ENCODE measurements at regions not wholly inside any gene's neighbourhood (a gene's known extent, or its start where the extent isn't known, plus 50 kb on each side); places are given as distances from the start of the nearest gene placed in this dataset.

GRCh38 chr9:88821746-88822106, 169.5 kb upstream of the S1PR3 start:
- Histone ChIP-seq H3K4me3 (ENCODE audit: low read depth in 1 of 2, low read length in 2 of 2) (no peak overlapping the region), H3K4me1 (ENCODE audit: control insufficient read depth in 1 of 2, insufficient read depth in 2 of 2, low read length in 2 of 2) (no peaks in the 10 kb centered on the region), H3K27me3 (ENCODE audit: low read depth, low read length) (no peaks in the 10 kb centered on the region), H3K9me3 (ENCODE audit: control insufficient read depth in 1 of 2, low read length in 2 of 2) (no peaks in the 10 kb centered on the region), H3K27ac (ENCODE audit: low read length) (no peak overlapping the region), H3K36me3 (ENCODE audit: control insufficient read depth in 1 of 2, insufficient read depth in 2 of 2, low read length in 2 of 2) (no peaks in the 10 kb centered on the region)

GRCh38 chr9:88824711-88825110, 166.6 kb upstream of the S1PR3 start:
- H3K4me1 ChIP-seq (ENCODE audit: control insufficient read depth in 1 of 2, insufficient read depth in 2 of 2, low read length in 2 of 2) = no peaks in the 10 kb centered on the region
- H3K27ac ChIP-seq (ENCODE audit: low read length) = no peak overlapping the region
- H3K4me3 ChIP-seq (ENCODE audit: low read depth in 1 of 2, low read length in 2 of 2) = no peak overlapping the region
- H3K36me3 ChIP-seq (ENCODE audit: control insufficient read depth in 1 of 2, insufficient read depth in 2 of 2, low read length in 2 of 2) = no peaks in the 10 kb centered on the region
- H3K27me3 ChIP-seq (ENCODE audit: low read depth, low read length) = peaks cover 4% of the 10 kb centered on the region
- no peaks in the 10 kb centered on the region for H3K9me3 ChIP-seq (ENCODE audit: control insufficient read depth in 1 of 2, low read length in 2 of 2)

GRCh38 chr9:88826181-88826580, 165.1 kb upstream of the S1PR3 start:
- Histone ChIP-seq H3K9me3 (ENCODE audit: control insufficient read depth in 1 of 2, low read length in 2 of 2) (no peaks in the 10 kb centered on the region), H3K27me3 (ENCODE audit: low read depth, low read length) (peaks cover 4% of the 10 kb centered on the region), H3K4me3 (ENCODE audit: low read depth in 1 of 2, low read length in 2 of 2) (no peak overlapping the region), H3K36me3 (ENCODE audit: control insufficient read depth in 1 of 2, insufficient read depth in 2 of 2, low read length in 2 of 2) (no peaks in the 10 kb centered on the region), H3K27ac (ENCODE audit: low read length) (no peak overlapping the region), H3K4me1 (ENCODE audit: control insufficient read depth in 1 of 2, insufficient read depth in 2 of 2, low read length in 2 of 2) (no peaks in the 10 kb centered on the region)

GRCh38 chr9:88826771-88827181, 164.5 kb upstream of the S1PR3 start:
- peaks cover 4% of the 10 kb centered on the region for H3K27me3 ChIP-seq (ENCODE audit: low read depth, low read length)
- H3K4me1 ChIP-seq (ENCODE audit: control insufficient read depth in 1 of 2, insufficient read depth in 2 of 2, low read length in 2 of 2) = no peaks in the 10 kb centered on the region
- no peaks in the 10 kb centered on the region for H3K36me3 ChIP-seq (ENCODE audit: control insufficient read depth in 1 of 2, insufficient read depth in 2 of 2, low read length in 2 of 2)
- H3K27ac ChIP-seq (ENCODE audit: low read length) = no peak overlapping the region
- H3K9me3 ChIP-seq (ENCODE audit: control insufficient read depth in 1 of 2, low read length in 2 of 2) = no peaks in the 10 kb centered on the region
- H3K4me3 ChIP-seq (ENCODE audit: low read depth in 1 of 2, low read length in 2 of 2) = no peak overlapping the region

GRCh38 chr9:88828018-88828417, 163.2 kb upstream of the S1PR3 start:
- peaks cover 4% of the 10 kb centered on the region for H3K27me3 ChIP-seq (ENCODE audit: low read depth, low read length)
- no peak overlapping the region for H3K27ac ChIP-seq (ENCODE audit: low read length)
- no peaks in the 10 kb centered on the region for H3K9me3 ChIP-seq (ENCODE audit: control insufficient read depth in 1 of 2, low read length in 2 of 2)
- no peak overlapping the region for H3K4me3 ChIP-seq (ENCODE audit: low read depth in 1 of 2, low read length in 2 of 2)
- no peaks in the 10 kb centered on the region for H3K4me1 ChIP-seq (ENCODE audit: control insufficient read depth in 1 of 2, insufficient read depth in 2 of 2, low read length in 2 of 2)
- H3K36me3 ChIP-seq (ENCODE audit: control insufficient read depth in 1 of 2, insufficient read depth in 2 of 2, low read length in 2 of 2) = no peaks in the 10 kb centered on the region

GRCh38 chr9:88828492-88828974, 162.7 kb upstream of the S1PR3 start:
- Histone ChIP-seq H3K27ac (ENCODE audit: low read length) (no peak overlapping the region), H3K4me3 (ENCODE audit: low read depth in 1 of 2, low read length in 2 of 2) (no peak overlapping the region), H3K9me3 (ENCODE audit: control insufficient read depth in 1 of 2, low read length in 2 of 2) (no peaks in the 10 kb centered on the region), H3K36me3 (ENCODE audit: control insufficient read depth in 1 of 2, insufficient read depth in 2 of 2, low read length in 2 of 2) (no peaks in the 10 kb centered on the region), H3K4me1 (ENCODE audit: control insufficient read depth in 1 of 2, insufficient read depth in 2 of 2, low read length in 2 of 2) (no peaks in the 10 kb centered on the region), H3K27me3 (ENCODE audit: low read depth, low read length) (peaks cover 4% of the 10 kb centered on the region)

- no peak overlapping the region for H3K4me3 ChIP-seq (ENCODE audit: low read depth in 1 of 2, low read length in 2 of 2)
- H3K27ac ChIP-seq (ENCODE audit: low read length) = no peak overlapping the region
- peaks cover 4% of the 10 kb centered on the region for H3K27me3 ChIP-seq (ENCODE audit: low read depth, low read length)
- H3K4me1 ChIP-seq (ENCODE audit: control insufficient read depth in 1 of 2, insufficient read depth in 2 of 2, low read length in 2 of 2) = no peaks in the 10 kb centered on the region
- H3K36me3 ChIP-seq (ENCODE audit: control insufficient read depth in 1 of 2, insufficient read depth in 2 of 2, low read length in 2 of 2) = no peaks in the 10 kb centered on the region
- no peaks in the 10 kb centered on the region for H3K9me3 ChIP-seq (ENCODE audit: control insufficient read depth in 1 of 2, low read length in 2 of 2)
Measured at GRCh38 chr9:88829276-88829675, 162.0 kb upstream of the S1PR3 start.

- H3K36me3 ChIP-seq (ENCODE audit: control insufficient read depth in 1 of 2, insufficient read depth in 2 of 2, low read length in 2 of 2) = no peaks in the 10 kb centered on the region
- no peaks in the 10 kb centered on the region for H3K9me3 ChIP-seq (ENCODE audit: control insufficient read depth in 1 of 2, low read length in 2 of 2)
- H3K27ac ChIP-seq (ENCODE audit: low read length) = no peak overlapping the region
- peaks cover 0 to 11% of the 10 kb centered on the region in 2 donors for H3K4me1 ChIP-seq (ENCODE audit: control insufficient read depth in 1 of 2, insufficient read depth in 2 of 2, low read length in 2 of 2)
- no peak overlapping the region for H3K4me3 ChIP-seq (ENCODE audit: low read depth in 1 of 2, low read length in 2 of 2)
- H3K27me3 ChIP-seq (ENCODE audit: low read depth, low read length) = peaks cover 4% of the 10 kb centered on the region
Measured at GRCh38 chr9:88831713-88832407, 159.4 kb upstream of the S1PR3 start.

GRCh38 chr9:88833946-88834345, 157.3 kb upstream of the S1PR3 start:
- Histone ChIP-seq H3K27me3 (ENCODE audit: low read depth, low read length) (peaks cover 4% of the 10 kb centered on the region), H3K4me1 (ENCODE audit: control insufficient read depth in 1 of 2, insufficient read depth in 2 of 2, low read length in 2 of 2) (peaks cover 0 to 11% of the 10 kb centered on the region in 2 donors), H3K9me3 (ENCODE audit: control insufficient read depth in 1 of 2, low read length in 2 of 2) (no peaks in the 10 kb centered on the region), H3K27ac (ENCODE audit: low read length) (no peak overlapping the region), H3K36me3 (ENCODE audit: control insufficient read depth in 1 of 2, insufficient read depth in 2 of 2, low read length in 2 of 2) (no peaks in the 10 kb centered on the region), H3K4me3 (ENCODE audit: low read depth in 1 of 2, low read length in 2 of 2) (no peak overlapping the region)

GRCh38 chr9:88835038-88835466, 156.2 kb upstream of the S1PR3 start:
- Histone ChIP-seq H3K36me3 (ENCODE audit: control insufficient read depth in 1 of 2, insufficient read depth in 2 of 2, low read length in 2 of 2) (no peaks in the 10 kb centered on the region), H3K9me3 (ENCODE audit: control insufficient read depth in 1 of 2, low read length in 2 of 2) (no peaks in the 10 kb centered on the region), H3K27ac (ENCODE audit: low read length) (no peak overlapping the region), H3K4me3 (ENCODE audit: low read depth in 1 of 2, low read length in 2 of 2) (no peak overlapping the region), H3K4me1 (ENCODE audit: control insufficient read depth in 1 of 2, insufficient read depth in 2 of 2, low read length in 2 of 2) (peaks cover 0 to 11% of the 10 kb centered on the region in 2 donors), H3K27me3 (ENCODE audit: low read depth, low read length) (no peaks in the 10 kb centered on the region)

- no peaks in the 10 kb centered on the region for H3K27me3 ChIP-seq (ENCODE audit: low read depth, low read length)
- H3K36me3 ChIP-seq (ENCODE audit: control insufficient read depth in 1 of 2, insufficient read depth in 2 of 2, low read length in 2 of 2) = no peaks in the 10 kb centered on the region
- H3K9me3 ChIP-seq (ENCODE audit: control insufficient read depth in 1 of 2, low read length in 2 of 2) = no peaks in the 10 kb centered on the region
- no peak overlapping the region for H3K27ac ChIP-seq (ENCODE audit: low read length)
- H3K4me3 ChIP-seq (ENCODE audit: low read depth in 1 of 2, low read length in 2 of 2) = no peak overlapping the region
- peaks cover 0 to 11% of the 10 kb centered on the region in 2 donors for H3K4me1 ChIP-seq (ENCODE audit: control insufficient read depth in 1 of 2, insufficient read depth in 2 of 2, low read length in 2 of 2)
Measured at GRCh38 chr9:88835772-88836171, 155.5 kb upstream of the S1PR3 start.

- Histone ChIP-seq H3K4me3 (ENCODE audit: low read depth in 1 of 2, low read length in 2 of 2) (no peak overlapping the region), H3K4me1 (ENCODE audit: control insufficient read depth in 1 of 2, insufficient read depth in 2 of 2, low read length in 2 of 2) (peaks cover 0 to 11% of the 10 kb centered on the region in 2 donors), H3K27ac (ENCODE audit: low read length) (no peak overlapping the region), H3K9me3 (ENCODE audit: control insufficient read depth in 1 of 2, low read length in 2 of 2) (no peaks in the 10 kb centered on the region), H3K36me3 (ENCODE audit: control insufficient read depth in 1 of 2, insufficient read depth in 2 of 2, low read length in 2 of 2) (no peaks in the 10 kb centered on the region), H3K27me3 (ENCODE audit: low read depth, low read length) (no peaks in the 10 kb centered on the region)
Measured at GRCh38 chr9:88837731-88838130, 153.5 kb upstream of the S1PR3 start.

Data from muscle layer of duodenum (tissue), 2 donors.